NCI-H2081 (cell line): ENCODE measurements at regions not wholly inside any gene's neighbourhood (a gene's known extent, or its start where the extent isn't known, plus 50 kb on each side); places are given as distances from the start of the nearest gene placed in this dataset.
"Not testable (repeated sequence)": the region's sequence is repeated elsewhere in the genome, so short reads cannot be mapped to it uniquely, and the experiment has no call there.

Source experiments
- DNase-seq, 2 experiments: peaks; one replicate each; lab custom pipeline; 2025; lab: John Stamatoyannopoulos, UW

GRCh38 chr20:52434453-52434852, 242.9 kb upstream of the ZFP64 start:
- DNase-seq, result no peak

- no peak for DNase-seq
Observed at GRCh38 chr20:52434041-52434425, 242.5 kb upstream of the ZFP64 start.

- no peak for DNase-seq
Observed at GRCh38 chr20:52433326-52434040, 241.9 kb upstream of the ZFP64 start.

- DNase-seq, result no peak
Observed at GRCh38 chr20:52432740-52433139, 241.2 kb upstream of the ZFP64 start.

GRCh38 chr20:52429029-52429428, 237.4 kb upstream of the ZFP64 start:
- no peak for DNase-seq

GRCh38 chr20:52427960-52428359, 236.4 kb upstream of the ZFP64 start:
- DNase-seq, result no peak

- no peak for DNase-seq
Observed at GRCh38 chr20:52426856-52427255, 235.3 kb upstream of the ZFP64 start.

- DNase-seq, result no peak
Observed at GRCh38 chr20:52425701-52426100, 234.1 kb upstream of the ZFP64 start.

- no peak for DNase-seq
Observed at GRCh38 chr20:52425253-52425652, 233.7 kb upstream of the ZFP64 start.

GRCh38 chr20:52424357-52424942, 232.9 kb upstream of the ZFP64 start:
- not testable (repeated sequence) for DNase-seq

GRCh38 chr20:52423536-52424140, 232.1 kb upstream of the ZFP64 start:
- DNase-seq, result not testable (repeated sequence)

- no peak for DNase-seq
Observed at GRCh38 chr20:52422574-52423336, 231.2 kb upstream of the ZFP64 start.

- no peak for DNase-seq
Observed at GRCh38 chr20:52420805-52421204, 229.2 kb upstream of the ZFP64 start.

- no peak for DNase-seq
Observed at GRCh38 chr20:52419205-52419604, 227.6 kb upstream of the ZFP64 start.

GRCh38 chr20:52416953-52417352, 225.4 kb upstream of the ZFP64 start:
- DNase-seq, result no peak

- DNase-seq, result no peak
Observed at GRCh38 chr20:52411611-52412010, 220.0 kb upstream of the ZFP64 start.

- no peak for DNase-seq
Observed at GRCh38 chr20:52410731-52411234, 219.2 kb upstream of the ZFP64 start.

GRCh38 chr20:52410182-52410647, 218.6 kb upstream of the ZFP64 start:
- no peak for DNase-seq

GRCh38 chr20:52405986-52406385, 214.4 kb upstream of the ZFP64 start:
- no peak for DNase-seq

GRCh38 chr20:52405417-52405816, 213.8 kb upstream of the ZFP64 start:
- no peak for DNase-seq

GRCh38 chr20:52404671-52405070, 213.1 kb upstream of the ZFP64 start:
- DNase-seq, result no peak

GRCh38 chr20:52402950-52403349, 211.4 kb upstream of the ZFP64 start:
- DNase-seq, result no peak
